ENCODE measurements at regions not wholly inside any gene's neighbourhood (a gene's known extent, or its start where the extent isn't known, plus 50 kb on each side); places are given as distances from the start of the nearest gene placed in this dataset.

- no peak overlapping the region for H3K27ac ChIP-seq (ENCODE audit: low read length)
- Mint-ChIP-seq H3K4me3 (no peak overlapping the region), H3K9me3 (no peaks in the 10 kb centered on the region), H3K27ac (no peak overlapping the region), H3K4me1 (peaks cover 5% of the 10 kb centered on the region in 2 donors), H3K36me3 (no peaks in the 10 kb centered on the region), H3K27me3 (ENCODE audit: low read depth in 2 of 2) (peaks cover 0 to 9% of the 10 kb centered on the region in 2 donors)
- DNase-seq (no peak), ATAC-seq (peak in 2 of 3 donors; percentile 21 to 35)
- no peaks in the 10 kb centered on the region for H3K9me3 ChIP-seq (ENCODE audit: control insufficient read depth, insufficient read depth, low read length)
- peaks cover 13% of the 10 kb centered on the region for H3K4me1 ChIP-seq (ENCODE audit: control insufficient read depth, insufficient read depth, low read length)
- 20% methylated on average over 6 of the region's 6 CpGs for whole genome bisulfite sequencing (ENCODE audit: insufficient coverage)
- intact Hi-C loops (cut with micrococcal nuclease): no loop called here
- no peak overlapping the region for H3K4me3 ChIP-seq (ENCODE audit: low read length)
- no peak for TF ChIP-seq CTCF (IDR thresholded peaks at IDR 0.05)
- H3K36me3 ChIP-seq (ENCODE audit: control insufficient read depth, insufficient read depth, low read length): no peaks in the 10 kb centered on the region
- no peaks in the 10 kb centered on the region for H3K27me3 ChIP-seq (ENCODE audit: control insufficient read depth, insufficient read depth, low read length)
Measured at GRCh38 chr20:19915111-19915798, 101.9 kb upstream of the NAA20 start.

- intact Hi-C loops (cut with micrococcal nuclease): no loop called here
- Mint-ChIP-seq H3K4me1 (peaks cover 5% of the 10 kb centered on the region in 2 donors), H3K36me3 (no peaks in the 10 kb centered on the region), H3K4me3 (no peak overlapping the region), H3K9me3 (no peaks in the 10 kb centered on the region), H3K27ac (no peak overlapping the region), H3K27me3 (ENCODE audit: low read depth in 2 of 2) (peaks cover 0 to 9% of the 10 kb centered on the region in 2 donors)
- no peak overlapping the region for H3K27ac ChIP-seq (ENCODE audit: low read length)
- H3K4me1 ChIP-seq (ENCODE audit: control insufficient read depth, insufficient read depth, low read length): peaks cover 13% of the 10 kb centered on the region
- no peak for DNase-seq
- no peak overlapping the region for H3K4me3 ChIP-seq (ENCODE audit: low read length)
- TF ChIP-seq CTCF (IDR thresholded peaks at IDR 0.05): no peak
- WGBS (ENCODE audit: insufficient coverage): 86% methylated on average over 11 of the region's 12 CpGs
- no peak for ATAC-seq
- no peaks in the 10 kb centered on the region for H3K27me3 ChIP-seq (ENCODE audit: control insufficient read depth, insufficient read depth, low read length)
- no peaks in the 10 kb centered on the region for H3K9me3 ChIP-seq (ENCODE audit: control insufficient read depth, insufficient read depth, low read length)
- no peaks in the 10 kb centered on the region for H3K36me3 ChIP-seq (ENCODE audit: control insufficient read depth, insufficient read depth, low read length)
Measured at GRCh38 chr20:19916531-19917485, 100.4 kb upstream of the NAA20 start.

- Histone ChIP-seq H3K4me3 (ENCODE audit: low read length) (no peak overlapping the region), H3K27ac (ENCODE audit: low read length) (no peak overlapping the region), H3K9me3 (ENCODE audit: control insufficient read depth, insufficient read depth, low read length) (no peaks in the 10 kb centered on the region), H3K36me3 (ENCODE audit: control insufficient read depth, insufficient read depth, low read length) (no peaks in the 10 kb centered on the region), H3K4me1 (ENCODE audit: control insufficient read depth, insufficient read depth, low read length) (peaks cover 13% of the 10 kb centered on the region), H3K27me3 (ENCODE audit: control insufficient read depth, insufficient read depth, low read length) (no peaks in the 10 kb centered on the region)
- Mint-ChIP-seq H3K4me1 (peaks cover 5% of the 10 kb centered on the region in 2 donors), H3K27ac (no peak overlapping the region), H3K4me3 (no peak overlapping the region), H3K9me3 (no peaks in the 10 kb centered on the region), H3K27me3 (ENCODE audit: low read depth in 2 of 2) (peaks cover 0 to 9% of the 10 kb centered on the region in 2 donors), H3K36me3 (no peaks in the 10 kb centered on the region)
- no peak for TF ChIP-seq CTCF (IDR thresholded peaks at IDR 0.05)
- WGBS (ENCODE audit: insufficient coverage): 92% methylated on average over 5 of the region's 5 CpGs
- DNase-seq: no peak
- ATAC-seq: no peak
- intact Hi-C loops (cut with micrococcal nuclease): no loop called here
Measured at GRCh38 chr20:19918965-19919329, 98.2 kb upstream of the NAA20 start.

All from natural killer cell (primary cell).